NT2/D1 (cell line): ENCODE measurements at regions not wholly inside any gene's neighbourhood (a gene's known extent, or its start where the extent isn't known, plus 50 kb on each side); places are given as distances from the start of the nearest gene placed in this dataset.

Experiments used
- DNase-seq: peaks from one replicate; pipeline ENCODE4 v3.0.0-alpha.2; 2011; ENCODE audit warnings: low read depth, low spot score
- H3K27me3 ChIP-seq: 2 replicates; pipeline ENCODE4 v1.6.0; 2011; ENCODE audit warnings: mild to moderate bottlenecking; ENCODE audit not compliant: insufficient read length, insufficient read depth
- H3K36me3 ChIP-seq: 2 replicates; pipeline ENCODE4 v1.6.1; 2011; ENCODE audit warnings: mild to moderate bottlenecking, low read length, mixed read lengths; ENCODE audit not compliant: insufficient read depth, insufficient read length
- H3K4me1 ChIP-seq: 2 replicates; pipeline ENCODE4 v1.5.1; 2011; ENCODE audit not compliant: insufficient read depth, insufficient read length
- H3K4me3 ChIP-seq: 2 replicates; pipeline ENCODE4 v1.5.1; 2011; ENCODE audit warnings: low read depth; ENCODE audit not compliant: insufficient read length
- H3K9ac ChIP-seq: 2 replicates; pipeline ENCODE4 v1.6.0; 2011; ENCODE audit warnings: low read depth; ENCODE audit not compliant: insufficient read length
- H3K9me3 ChIP-seq: 2 replicates; pipeline ENCODE4 v1.5.1; 2011; ENCODE audit warnings: mild to moderate bottlenecking, low read length; ENCODE audit not compliant: insufficient read depth
- SUZ12 ChIP-seq: IDR thresholded peaks from 2 replicates; pipeline ENCODE4 v1.6.1; 2011; ENCODE audit not compliant: insufficient read length, insufficient read depth; ENCODE audit errors: extremely low read depth
- YY1 ChIP-seq: IDR thresholded peaks from 2 replicates; pipeline ENCODE4 v1.6.1; 2011; ENCODE audit not compliant: insufficient read length, insufficient read depth
- ZNF274 ChIP-seq: IDR thresholded peaks from 2 replicates; pipeline ENCODE4 v1.6.1; 2011; ENCODE audit warnings: mild to moderate bottlenecking, low read depth, low read length

GRCh38 chr12:78585132-78585531 is 279.4 kb upstream of the SYT1 start:
- Histone ChIP-seq H3K27me3 (no peaks in the 10 kb centered on the region), H3K4me1 (no peaks in the 10 kb centered on the region), H3K9me3 (no peaks in the 10 kb centered on the region; the same call in 1 of the 2 replicates), H3K4me3 (no peak overlapping the region), H3K9ac (no peak overlapping the region), H3K36me3 (no peaks in the 10 kb centered on the region)
- TF ChIP-seq YY1 = no peak
- DNase-seq = no peak

- Histone ChIP-seq H3K9me3 (no peaks in the 10 kb centered on the region; the same call in 1 of the 2 replicates), H3K4me3 (no peak overlapping the region), H3K36me3 (no peaks in the 10 kb centered on the region), H3K9ac (no peak overlapping the region), H3K27me3 (no peaks in the 10 kb centered on the region), H3K4me1 (no peaks in the 10 kb centered on the region)
- DNase-seq = no peak
- TF ChIP-seq ZNF274 (no peak), SUZ12 (no peak), YY1 (no peak)
Observed at GRCh38 chr12:78586790-78587189, 277.8 kb upstream of the SYT1 start.

- Histone ChIP-seq H3K9ac (no peak overlapping the region), H3K36me3 (no peaks in the 10 kb centered on the region), H3K4me3 (no peak overlapping the region), H3K4me1 (no peaks in the 10 kb centered on the region), H3K27me3 (no peaks in the 10 kb centered on the region), H3K9me3 (peaks cover 12% of the 10 kb centered on the region)
- TF ChIP-seq ZNF274 (no peak), SUZ12 (no peak), YY1 (no peak)
- no peak for DNase-seq
Observed at GRCh38 chr12:78599366-78599765, 265.2 kb upstream of the SYT1 start.

- Histone ChIP-seq H3K9me3 (peaks cover 17% of the 10 kb centered on the region), H3K36me3 (no peaks in the 10 kb centered on the region), H3K4me1 (no peaks in the 10 kb centered on the region), H3K27me3 (no peaks in the 10 kb centered on the region), H3K4me3 (no peak overlapping the region), H3K9ac (no peak overlapping the region)
- TF ChIP-seq SUZ12 = no peak
- no peak for TF ChIP-seq ZNF274
- TF ChIP-seq YY1 = no peak
- DNase-seq = no peak
Observed at GRCh38 chr12:78600541-78600940, 264.0 kb upstream of the SYT1 start.

GRCh38 chr12:78611504-78611903 is 253.1 kb upstream of the SYT1 start:
- Histone ChIP-seq H3K4me1 (no peaks in the 10 kb centered on the region), H3K9me3 (no peaks in the 10 kb centered on the region), H3K36me3 (no peaks in the 10 kb centered on the region), H3K9ac (no peak overlapping the region), H3K27me3 (no peaks in the 10 kb centered on the region), H3K4me3 (no peak overlapping the region)
- no peak for TF ChIP-seq YY1
- TF ChIP-seq ZNF274 = no peak
- TF ChIP-seq SUZ12 = no peak
- DNase-seq = no peak

- H3K9ac ChIP-seq = no peak overlapping the region
- no peak for DNase-seq
- H3K36me3 ChIP-seq = no peaks in the 10 kb centered on the region
- H3K9me3 ChIP-seq = no peaks in the 10 kb centered on the region
- TF ChIP-seq YY1 = no peak
- TF ChIP-seq SUZ12 = no peak
- no peak for TF ChIP-seq ZNF274
- H3K27me3 ChIP-seq = no peaks in the 10 kb centered on the region
- no peaks in the 10 kb centered on the region for H3K4me1 ChIP-seq
- no peak overlapping the region for H3K4me3 ChIP-seq
Observed at GRCh38 chr12:78612190-78612589, 252.4 kb upstream of the SYT1 start.

- DNase-seq = no peak
- no peaks in the 10 kb centered on the region for H3K27me3 ChIP-seq
- no peaks in the 10 kb centered on the region for H3K4me1 ChIP-seq
- TF ChIP-seq ZNF274 (no peak), YY1 (no peak), SUZ12 (no peak)
- H3K36me3 ChIP-seq = no peaks in the 10 kb centered on the region
- H3K9ac ChIP-seq = no peak overlapping the region
- H3K4me3 ChIP-seq = no peak overlapping the region
- no peaks in the 10 kb centered on the region for H3K9me3 ChIP-seq
Observed at GRCh38 chr12:78617683-78618082, 246.9 kb upstream of the SYT1 start.
